ENCODE measurements at regions not wholly inside any gene's neighbourhood (a gene's known extent, or its start where the extent isn't known, plus 50 kb on each side); places are given as distances from the start of the nearest gene placed in this dataset.

GRCh38 chr6:145213614-145214013 lies 521.7 kb downstream of the EPM2A start:
- TF ChIP-seq CTCF (IDR thresholded peaks at IDR 0.05) = no peak
- TF ChIP-seq REST (IDR thresholded peaks at IDR 0.05; ENCODE audit: insufficient read depth in 1 of 2, low read depth in 2 of 2, low read length in 1 of 2) = no peak
- TF ChIP-seq TCF7L2 (IDR thresholded peaks at IDR 0.05; ENCODE audit: low read depth, low read length) = no peak
- no peak for TF ChIP-seq POLR2AphosphoS5 (IDR thresholded peaks at IDR 0.05; ENCODE audit: low read depth, low read length)
- no peak for TF ChIP-seq SIN3A (IDR thresholded peaks at IDR 0.05; ENCODE audit: borderline replicate concordance, insufficient read depth, low read depth, low read length)
